OCI-LY1 (cell line): ENCODE measurements at regions not wholly inside any gene's neighbourhood (a gene's known extent, or its start where the extent isn't known, plus 50 kb on each side); places are given as distances from the start of the nearest gene placed in this dataset.

Experiments
- CTCF ChIP-seq: fragments of 200-600 bp; sonication (generic), shearing (Covaris generic); IDR thresholded peaks from 2 replicates; pipeline ENCODE4 v1.5.1; 2017; ENCODE audit warnings: mild to moderate bottlenecking, antibody characterized with exemption, low read length, moderate library complexity, mixed read lengths
- EZH2 ChIP-seq: fragments of 200-600 bp; sonication (generic), shearing (Covaris generic); IDR thresholded peaks from 2 replicates; pipeline ENCODE4 v1.8.0; 2017; ENCODE audit warnings: borderline replicate concordance, mixed run types, mild to moderate bottlenecking, antibody characterized with exemption, low read length, moderate library complexity, mixed read lengths

DNA sequence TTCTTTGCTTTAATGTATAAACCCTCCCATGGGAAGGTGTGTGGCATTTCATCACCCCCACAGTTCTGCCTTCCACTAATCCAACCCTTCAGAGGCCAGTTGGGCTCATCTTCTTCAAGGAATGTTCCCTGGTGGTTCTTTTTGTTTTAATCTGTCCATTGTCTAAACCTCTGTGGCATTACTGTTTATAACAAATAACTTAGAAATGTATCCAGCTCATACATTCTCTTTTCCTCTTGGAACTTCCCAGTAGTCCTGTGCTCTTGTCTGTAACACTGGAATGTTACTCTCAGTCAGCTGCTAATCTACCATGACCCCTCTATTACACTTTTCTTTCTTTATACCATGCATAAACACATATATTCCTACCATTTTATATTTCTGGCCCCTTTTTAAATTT is 213.5 kb upstream of the TARS1 start:
- no peak for TF ChIP-seq CTCF
- no peak for TF ChIP-seq EZH2
